HG03064 (cell line): ENCODE measurements at regions not wholly inside any gene's neighbourhood (a gene's known extent, or its start where the extent isn't known, plus 50 kb on each side); places are given as distances from the start of the nearest gene placed in this dataset.
"Not testable (repeated sequence)": the region's sequence is repeated elsewhere in the genome, so short reads cannot be mapped to it uniquely, and the experiment has no call there.

Source experiments
- ATAC-seq: cut with Tn5 transposase; IDR thresholded peaks from one replicate; pipeline ENCODE4 v1.9.1; 2021; ENCODE audit warnings: low read depth; ENCODE audit not compliant: unreplicated experiment

DNA sequence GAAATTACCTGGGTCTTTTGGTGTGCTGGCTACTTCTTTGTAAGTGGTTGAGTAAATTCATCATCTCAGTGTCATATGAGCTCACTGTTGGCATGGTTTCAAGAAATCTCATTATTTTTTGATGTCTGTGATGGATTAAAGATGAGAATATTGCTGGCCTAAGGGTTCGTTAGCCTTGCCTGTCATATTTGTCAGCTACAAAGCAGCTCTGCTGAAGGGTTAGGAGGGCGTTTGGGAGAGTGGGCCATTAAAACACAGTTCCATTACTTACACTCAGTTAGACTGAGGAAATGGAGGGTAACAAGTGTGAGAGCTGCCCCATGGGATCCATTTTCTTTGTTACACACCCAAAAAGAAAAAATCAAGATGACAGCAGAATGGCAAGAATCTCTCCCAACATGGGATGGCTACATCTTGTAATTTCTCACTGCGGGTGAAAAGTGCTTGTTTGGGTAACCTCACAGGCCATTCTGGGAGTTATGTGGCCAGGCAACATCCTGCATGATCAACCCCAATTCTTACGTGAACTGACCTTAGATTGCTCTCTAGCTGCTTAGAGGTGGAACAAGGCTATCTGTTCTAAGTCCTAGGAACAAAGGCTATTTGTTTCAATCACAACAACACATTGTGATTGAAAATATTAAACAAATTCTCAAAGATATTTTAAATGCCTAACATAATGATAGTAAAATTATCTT, 609.5 kb upstream of the RGMB start:
- ATAC-seq: no peak

DNA sequence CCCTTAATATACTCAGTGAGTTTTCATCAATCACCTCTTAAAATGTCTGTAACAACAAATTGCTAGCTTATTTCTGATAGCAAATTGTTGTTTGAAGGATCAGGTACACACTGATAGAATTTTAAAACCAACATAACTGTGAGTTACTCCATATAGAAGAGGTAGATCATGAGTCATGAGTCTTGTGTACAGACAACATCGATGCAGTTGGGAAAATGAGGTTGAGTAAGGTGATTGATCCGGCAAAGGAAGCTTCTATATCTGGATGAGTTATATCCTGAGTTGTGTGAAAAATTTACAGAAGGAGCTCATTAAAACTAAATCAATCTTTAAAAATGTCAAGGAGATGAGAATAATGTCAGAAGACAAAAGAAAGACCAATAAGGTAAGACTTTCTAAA, 604.6 kb upstream of the RGMB start:
- ATAC-seq: no peak

DNA sequence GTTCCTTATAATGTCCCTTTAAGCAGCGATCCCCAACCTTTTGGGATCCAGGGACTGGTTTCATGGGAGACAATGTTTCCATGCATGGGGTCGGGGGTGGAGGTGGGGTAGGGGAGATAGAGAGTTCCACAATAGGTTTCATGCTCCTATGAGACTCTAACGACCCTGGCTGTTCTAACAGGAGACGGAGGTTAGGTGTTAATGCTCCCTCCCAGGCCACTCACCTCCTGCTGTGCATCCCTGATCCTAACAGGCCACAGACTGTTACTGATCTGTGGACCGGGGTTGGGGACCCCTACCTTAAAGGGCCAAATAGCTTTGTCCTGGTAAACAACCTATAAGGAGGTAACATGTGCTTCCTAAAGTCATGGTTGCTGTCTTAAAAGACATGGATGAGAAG, 602.5 kb upstream of the RGMB start:
- ATAC-seq: no peak

DNA sequence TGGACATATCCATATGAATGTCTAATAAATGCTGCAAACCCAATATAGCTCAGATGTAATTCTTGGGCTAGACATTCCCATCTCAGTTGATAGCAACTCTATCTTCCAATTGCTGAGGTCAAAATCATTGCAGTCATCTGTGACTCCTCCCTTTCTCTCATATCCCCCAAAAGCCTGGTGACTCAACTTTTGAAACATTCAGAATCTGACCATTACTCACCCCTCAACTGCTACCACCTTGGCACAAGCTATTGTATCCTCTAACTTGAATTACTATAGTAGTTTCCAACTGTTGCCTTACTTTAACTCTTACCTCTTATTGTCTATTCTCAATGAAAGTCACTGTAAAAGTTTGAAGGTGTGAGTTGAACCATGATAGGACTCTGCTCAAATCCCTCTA, 600.1 kb upstream of the RGMB start:
- no peak for ATAC-seq

DNA sequence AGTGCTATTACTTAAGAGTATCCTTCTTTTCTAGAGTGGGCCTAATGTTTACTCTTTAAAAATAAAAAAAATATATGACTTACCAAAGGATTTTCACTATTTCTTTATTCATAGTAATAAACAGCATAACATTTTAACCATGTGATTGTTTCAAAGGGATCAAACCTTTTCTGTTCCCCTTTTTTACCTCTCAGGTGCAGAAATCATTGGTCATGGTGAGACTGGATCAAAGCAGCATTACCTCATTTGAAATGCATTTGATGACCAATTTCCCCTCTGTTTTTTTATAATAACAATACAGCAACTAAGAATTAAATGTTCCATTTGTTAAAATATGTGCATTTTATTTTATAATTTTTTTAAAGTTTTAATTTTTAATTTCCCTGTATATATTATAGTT, 598.0 kb upstream of the RGMB start:
- no peak for ATAC-seq

DNA sequence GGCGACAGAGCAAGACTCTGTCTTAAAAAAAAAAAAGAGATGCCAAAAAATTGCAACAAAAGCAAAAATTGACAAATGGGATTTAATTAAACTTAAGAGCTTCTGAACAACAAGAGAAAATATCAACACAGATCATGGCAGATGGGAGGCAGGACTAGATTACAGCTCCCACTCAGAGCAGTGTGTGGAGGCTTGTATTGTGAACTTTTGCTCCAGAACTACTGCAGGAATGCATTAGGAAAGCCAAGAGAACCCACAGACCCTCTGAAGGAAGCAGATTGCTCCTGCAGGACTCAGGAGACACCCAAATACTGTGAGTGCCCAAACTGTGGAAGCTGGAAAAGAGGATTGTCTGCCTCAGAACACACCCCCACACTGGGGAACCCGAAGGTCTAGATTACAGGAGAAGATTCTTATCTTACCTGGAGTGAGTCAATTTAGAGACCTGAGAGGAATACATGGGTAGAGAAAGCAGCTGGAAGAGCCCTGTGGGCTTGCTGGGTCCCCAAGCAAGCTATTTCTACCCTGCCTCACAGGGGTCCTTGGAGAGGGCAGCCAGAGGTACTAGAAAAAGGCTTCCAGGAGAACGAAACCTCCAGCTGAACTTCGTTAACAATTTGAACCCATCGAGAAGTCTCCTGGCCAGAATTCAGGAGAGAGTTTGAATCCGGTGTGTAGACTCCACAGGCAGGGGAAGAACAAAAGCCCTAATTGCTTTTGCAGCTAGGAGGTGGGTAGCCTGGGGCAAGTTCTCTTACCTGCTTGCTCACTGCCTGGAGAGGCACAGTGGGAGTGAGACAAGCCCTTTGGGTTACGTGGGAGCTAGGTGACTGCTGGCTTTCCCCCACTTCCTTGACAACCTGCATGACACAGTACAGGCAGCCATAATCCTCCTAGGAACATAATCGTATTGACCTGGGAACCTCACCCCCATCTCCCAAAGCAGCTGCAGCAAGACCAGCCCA, 593.4 kb upstream of the RGMB start:
- no peak for ATAC-seq

DNA sequence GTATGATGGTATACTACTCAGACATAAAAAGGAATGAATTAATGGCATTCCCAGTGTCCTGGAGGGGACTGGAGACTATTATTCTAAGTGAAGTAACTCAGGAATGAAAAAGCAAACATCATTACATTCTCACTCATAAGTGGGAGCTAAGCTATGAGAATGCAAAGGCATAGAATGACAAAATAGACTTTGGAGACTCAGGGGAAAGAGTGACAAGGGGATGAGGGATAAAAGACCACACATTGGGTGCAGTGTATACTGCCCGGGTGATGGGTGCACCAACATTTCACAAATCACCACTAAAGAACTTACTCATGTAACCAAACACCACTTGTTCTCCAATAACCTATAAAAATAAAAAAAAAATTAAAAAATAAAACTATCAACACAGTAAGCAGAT, 587.3 kb upstream of the RGMB start:
- ATAC-seq: no peak

DNA sequence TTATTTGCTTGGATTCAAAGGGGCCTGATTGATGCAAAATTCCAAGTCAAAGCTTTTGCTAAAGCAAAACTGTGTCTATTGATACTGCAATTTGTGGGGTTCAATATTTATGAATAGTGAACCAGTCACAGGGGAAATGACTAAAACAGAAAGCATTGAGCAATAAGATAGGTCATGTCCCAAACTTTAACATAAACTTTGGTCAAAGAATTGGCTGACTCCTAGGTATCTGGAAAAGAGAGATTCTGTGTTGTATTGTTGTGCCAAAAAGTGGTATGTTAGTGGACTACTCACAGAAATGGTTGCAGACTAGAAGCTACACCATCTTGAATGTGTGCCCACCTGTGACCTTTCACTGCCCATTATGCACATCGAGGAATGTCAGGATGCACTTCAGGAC, 585.5 kb upstream of the RGMB start:
- ATAC-seq: no peak

DNA sequence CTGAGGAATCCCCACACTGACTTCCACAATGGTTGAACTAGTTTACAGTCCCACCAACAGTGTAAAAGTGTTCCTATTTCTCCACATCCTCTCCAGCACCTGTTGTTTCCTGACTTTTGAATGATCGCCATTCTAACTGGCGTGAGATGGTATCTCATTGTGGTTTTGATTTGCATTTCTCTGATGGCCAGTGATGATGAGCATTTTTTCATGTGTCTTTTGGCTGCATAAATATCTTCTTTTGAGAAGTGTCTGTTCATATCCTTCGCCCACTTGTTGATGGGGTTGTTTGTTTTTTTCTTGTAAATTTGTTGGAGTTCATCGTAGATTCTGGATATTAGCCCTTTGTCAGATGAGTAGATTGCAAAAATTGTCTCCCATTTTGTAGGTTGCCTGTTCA, 583.1 kb upstream of the RGMB start:
- ATAC-seq: not testable (repeated sequence)

DNA sequence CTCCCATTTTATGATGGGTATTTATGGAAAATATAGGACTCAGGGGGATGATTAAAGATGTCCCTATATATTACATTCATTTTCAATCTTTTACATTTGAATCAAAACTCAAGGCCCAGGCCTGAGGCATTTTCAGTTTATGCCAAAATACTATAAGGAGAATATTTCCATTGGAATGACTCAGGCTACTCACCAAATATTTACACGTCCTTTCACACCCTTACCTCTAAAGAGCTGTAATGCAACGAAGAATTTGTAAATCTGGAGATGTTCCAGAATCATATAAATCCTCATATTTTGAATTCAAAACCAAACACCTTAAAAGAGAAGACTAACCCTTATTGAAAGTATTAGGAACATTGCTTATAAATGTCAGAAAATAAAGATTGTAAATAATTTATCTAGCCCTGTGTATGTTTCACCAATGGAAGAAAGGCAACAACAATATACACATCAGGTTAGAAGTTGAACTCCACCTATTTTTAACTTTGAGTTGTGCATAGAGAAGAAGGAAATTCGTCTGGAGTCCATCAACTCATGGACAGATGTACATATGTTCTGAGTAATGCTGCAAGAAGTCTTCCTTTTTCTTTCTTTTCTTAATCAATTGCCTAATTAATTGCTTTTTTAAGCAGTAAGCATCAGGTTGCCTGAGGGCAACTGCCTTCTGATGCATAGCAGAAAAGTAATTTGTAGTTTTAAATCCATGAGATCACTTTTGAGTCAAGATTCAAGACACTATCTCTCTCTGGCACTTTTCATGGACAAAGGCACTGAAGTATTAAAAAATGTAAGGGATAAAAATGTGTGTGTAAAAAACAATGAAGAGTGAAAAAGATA, 579.3 kb upstream of the RGMB start:
- ATAC-seq: no peak

DNA sequence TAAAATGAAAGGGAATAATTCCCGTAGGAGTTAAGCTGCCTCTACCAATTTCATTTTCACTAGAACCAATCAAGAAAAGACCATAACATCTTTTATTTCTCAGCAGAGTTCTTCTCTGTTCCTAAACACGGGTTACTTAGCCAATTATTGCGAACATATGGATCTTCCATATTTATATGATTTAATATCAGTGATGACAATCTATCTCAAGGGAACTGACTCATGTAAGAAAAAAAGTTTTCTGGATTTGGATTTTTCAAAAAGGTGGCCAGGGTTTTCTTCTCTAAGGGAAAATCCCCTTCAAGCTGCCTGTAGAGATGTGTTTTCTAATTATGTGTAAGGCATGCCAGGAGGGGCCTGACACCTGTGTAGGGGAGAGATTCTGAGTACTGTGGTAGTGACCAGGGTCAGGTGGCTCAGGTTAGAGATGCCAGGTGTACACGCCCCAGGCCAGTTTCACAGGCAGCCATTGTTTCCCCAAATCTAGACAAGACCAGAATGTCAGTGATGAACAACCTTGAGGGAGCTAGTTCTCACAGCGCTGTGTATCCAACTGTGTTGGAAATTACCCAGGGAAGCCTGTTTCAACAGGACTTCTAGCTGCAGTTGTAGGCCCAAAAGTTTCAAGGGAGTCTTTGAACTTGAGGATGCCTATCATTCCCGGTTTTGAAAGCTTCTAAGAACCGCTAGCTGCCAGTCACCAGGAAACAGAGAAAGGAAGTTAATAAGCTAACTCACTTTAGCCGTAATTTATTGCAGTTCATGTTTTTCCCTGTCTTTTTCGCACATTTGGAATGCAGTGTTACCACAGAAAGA, 572.5 kb upstream of the RGMB start:
- ATAC-seq: no peak

DNA sequence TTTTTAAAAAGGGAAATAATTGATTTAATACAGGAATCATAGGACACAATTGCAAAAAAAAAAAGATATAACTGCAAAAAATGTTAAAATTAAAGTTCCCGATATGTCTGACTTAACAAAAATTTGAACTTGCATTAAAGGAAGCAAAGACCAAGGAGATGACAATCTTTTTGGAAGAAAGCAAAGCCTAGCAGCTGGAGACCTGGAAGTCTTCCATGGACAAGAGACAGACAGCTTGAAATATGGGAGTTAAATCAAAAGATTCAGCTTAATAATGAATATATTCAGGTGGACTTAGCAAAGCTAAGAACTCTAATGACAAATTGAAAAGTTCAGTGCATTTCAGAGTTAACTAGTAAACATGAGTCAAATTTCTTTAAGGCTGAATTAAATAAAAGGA, 568.7 kb upstream of the RGMB start:
- no peak for ATAC-seq

DNA sequence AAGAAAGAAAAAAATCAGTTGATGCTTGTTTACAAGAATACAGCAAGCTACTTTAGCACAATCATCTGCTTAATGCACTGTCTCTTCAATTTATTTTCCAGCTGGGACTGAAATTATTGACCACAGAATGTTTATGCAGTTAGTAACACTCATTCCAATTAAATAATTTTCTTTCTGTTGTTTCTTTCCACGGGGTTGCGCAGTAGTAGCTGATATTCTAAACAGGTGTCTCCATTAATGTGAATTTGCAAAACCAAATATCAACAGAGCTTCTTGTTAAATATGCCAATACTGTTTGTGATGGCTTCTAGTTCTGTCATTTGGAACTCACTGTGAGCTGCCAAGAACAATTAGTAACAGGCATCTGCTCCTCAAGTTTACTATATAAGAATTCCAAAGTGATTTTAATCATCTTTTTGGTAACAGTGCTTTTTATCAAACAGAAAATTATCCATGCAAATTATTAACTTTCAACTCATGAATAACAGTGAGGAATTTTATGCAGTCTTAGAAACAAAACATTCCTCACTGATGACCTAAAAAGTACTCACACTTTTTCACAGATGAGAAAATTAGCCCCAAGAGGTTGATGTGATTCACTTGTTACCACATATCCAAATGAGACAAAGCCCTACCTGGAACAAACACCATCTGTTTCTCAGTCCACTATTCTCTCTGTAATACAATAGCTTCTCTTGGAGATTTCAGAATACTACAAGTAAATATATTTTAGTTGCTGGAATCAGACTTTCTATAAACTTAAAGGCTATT, 567.6 kb upstream of the RGMB start:
- ATAC-seq: no peak

DNA sequence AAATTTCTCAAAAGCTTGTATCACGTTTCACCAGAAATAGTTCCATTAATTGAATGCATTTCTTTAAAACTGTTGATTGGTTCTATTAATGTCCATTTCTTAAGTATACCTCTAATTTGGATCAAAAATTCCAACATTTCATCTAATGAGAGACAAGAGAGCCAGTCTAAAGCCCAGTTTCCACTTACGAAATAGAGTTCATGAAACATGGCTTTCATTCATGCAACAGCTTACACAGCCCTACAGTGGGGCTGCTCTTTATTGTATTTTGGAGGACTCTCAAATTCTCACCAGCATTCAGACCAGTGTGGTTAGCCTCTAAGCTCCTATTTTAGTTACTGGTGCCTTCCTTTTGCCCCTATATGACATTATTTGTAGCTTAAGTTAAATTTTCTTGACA, 566.9 kb upstream of the RGMB start:
- ATAC-seq: no peak

DNA sequence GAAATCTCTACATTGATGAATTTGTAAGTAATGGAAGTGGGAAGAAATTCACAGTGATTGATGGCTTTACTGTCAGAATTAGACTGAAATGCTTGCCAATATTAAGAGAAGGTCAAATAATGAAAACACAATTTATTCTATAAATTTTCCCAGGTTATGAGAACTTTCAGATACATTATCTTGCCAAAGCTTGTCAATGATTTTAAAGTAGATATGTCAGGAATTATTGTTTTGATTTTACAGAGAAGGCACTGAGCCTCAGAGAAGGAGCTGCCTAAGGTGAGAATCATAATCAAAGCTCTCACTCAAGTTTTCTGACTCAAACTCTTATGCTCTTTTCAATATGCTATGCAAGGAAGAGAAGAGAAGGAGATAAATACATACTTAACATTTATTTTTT, 564.0 kb upstream of the RGMB start:
- no peak for ATAC-seq

DNA sequence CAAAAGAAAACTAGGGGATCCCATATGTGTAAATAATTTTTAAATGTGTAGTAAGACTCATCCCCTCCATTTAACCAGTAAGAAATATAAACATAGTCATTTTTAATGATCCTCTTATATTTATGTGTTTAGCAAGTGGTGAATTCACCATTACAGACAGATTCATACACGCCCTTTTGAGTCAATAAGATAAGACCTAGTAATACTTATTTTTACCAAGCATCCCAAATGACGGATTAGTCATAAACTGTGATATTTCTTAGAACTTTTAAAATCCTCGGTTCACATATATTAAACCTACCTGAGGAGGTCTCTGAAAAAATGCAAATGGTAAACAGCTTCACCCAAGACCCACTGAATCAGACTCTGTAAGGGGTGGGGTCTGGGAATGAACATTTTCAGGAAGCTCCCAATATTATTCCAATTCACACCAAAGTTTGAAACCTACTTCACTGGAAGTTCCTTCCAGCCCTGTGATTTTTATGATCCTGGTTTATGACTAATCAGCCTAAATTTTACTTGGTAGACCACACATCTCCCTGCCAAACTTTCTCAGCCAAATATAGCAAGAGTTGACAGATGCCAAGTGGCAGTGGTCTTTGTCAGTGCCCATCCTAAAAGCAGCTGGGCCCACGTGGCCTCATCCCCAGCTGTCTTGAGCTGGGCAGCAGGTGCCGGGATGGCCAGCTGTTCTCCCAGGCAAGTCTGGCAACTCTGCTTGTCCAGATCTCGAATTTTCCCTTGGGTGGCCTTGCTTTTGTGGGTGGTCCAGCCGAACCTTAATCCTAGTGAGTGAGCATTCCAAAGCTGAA, 559.0 kb upstream of the RGMB start:
- no peak for ATAC-seq

DNA sequence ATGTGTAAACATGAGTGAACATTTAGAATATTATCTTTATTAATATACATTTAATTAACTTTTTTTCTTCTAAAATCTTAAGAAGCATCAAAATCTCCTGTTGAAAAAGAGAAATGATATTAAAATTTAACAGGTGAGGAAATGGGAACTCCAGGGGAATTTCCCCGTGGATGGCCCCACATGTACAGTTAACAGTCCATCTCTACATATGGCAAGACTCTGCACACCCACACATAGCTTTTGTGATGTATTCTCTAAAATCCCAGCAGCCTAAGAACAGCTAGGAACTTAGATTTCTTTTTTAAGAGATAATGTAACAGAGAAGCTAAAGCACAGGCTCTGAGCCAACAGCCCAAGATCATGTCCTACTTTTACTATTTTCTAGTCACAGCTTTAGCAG, 556.3 kb upstream of the RGMB start:
- ATAC-seq: no peak

DNA sequence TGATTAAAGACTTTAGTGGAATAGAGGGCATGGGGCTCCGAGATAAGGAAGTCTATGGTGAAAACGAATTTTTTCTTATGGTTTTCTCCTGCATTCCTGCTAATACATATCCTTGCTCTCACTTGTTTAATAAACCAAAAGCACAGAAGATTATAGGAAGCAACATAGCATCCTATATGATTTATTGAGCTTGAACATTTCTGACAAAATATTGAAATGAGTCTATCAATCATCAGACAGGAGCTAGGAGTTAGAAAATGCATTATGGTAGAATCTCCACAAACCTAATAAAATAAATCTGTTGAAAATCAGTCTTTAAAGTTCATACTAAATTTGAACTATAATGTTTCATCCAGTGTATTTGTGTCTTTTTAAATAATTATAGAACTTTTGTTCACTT, 554.6 kb upstream of the RGMB start:
- no peak for ATAC-seq

DNA sequence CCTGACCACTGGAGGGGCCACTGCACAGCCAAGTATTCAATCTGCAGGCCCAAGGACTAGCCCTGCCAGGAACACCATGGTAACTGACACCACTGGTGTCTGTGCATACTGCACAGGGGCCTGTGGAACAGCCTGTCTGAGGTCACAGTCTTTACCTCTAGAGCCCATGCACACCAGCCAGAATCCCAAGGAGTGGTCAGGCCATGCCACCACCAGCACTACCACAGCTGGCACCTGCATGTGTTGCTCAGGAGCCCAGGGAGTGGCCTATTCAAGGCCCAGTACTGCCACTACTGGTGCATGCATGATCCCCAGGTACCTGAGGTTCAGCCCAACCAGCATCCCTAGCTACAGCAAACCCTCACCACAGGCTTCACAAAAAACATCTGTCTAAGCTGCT, 546.0 kb upstream of the RGMB start:
- ATAC-seq: no peak
